ENCODE measurements at regions not wholly inside any gene's neighbourhood (a gene's known extent, or its start where the extent isn't known, plus 50 kb on each side); places are given as distances from the start of the nearest gene placed in this dataset.

- no peak for TF ChIP-seq ATF6 (CRISPR knock-in tag; IDR thresholded peaks at IDR 0.05)
Measured at GRCh38 chr16:55993088-55993487, 117.9 kb upstream of the CES5A start (continued).

- CTCF ChIA-PET: no interaction called here
- POLR2A ChIA-PET: no interaction called here
Measured at GRCh38 chr16:55992551-55992950, 117.4 kb upstream of the CES5A start.

GRCh38 chr16:55991843-55992242, 116.7 kb upstream of the CES5A start:
- H3K27me3 Mint-ChIP-seq (ENCODE audit: low read depth): no peaks in the 10 kb centered on the region
- CTCF ChIA-PET: no interaction called here

More at GRCh38 chr16:55992551-55992950, 117.4 kb upstream of the CES5A start:
- peaks cover 24% of the 10 kb centered on the region for H3K9me3 Mint-ChIP-seq
- ATAC-seq (no peak), DNase-seq (ENCODE audit: low spot score) (no peak)
- no peak overlapping the region for H3K4me3 Mint-ChIP-seq
- H3K4me1 Mint-ChIP-seq: no peaks in the 10 kb centered on the region
- no peak overlapping the region for H3K27ac Mint-ChIP-seq
- H3K36me3 Mint-ChIP-seq: peaks cover 8% of the 10 kb centered on the region
- no peaks in the 10 kb centered on the region for H3K27me3 Mint-ChIP-seq (ENCODE audit: low read depth)
- no peak for TF ChIP-seq OVOL2 (CRISPR knock-in tag; IDR thresholded peaks at IDR 0.05; ENCODE audit: borderline replicate concordance)

More at GRCh38 chr16:55991843-55992242, 116.7 kb upstream of the CES5A start:
- peaks cover 8% of the 10 kb centered on the region for H3K36me3 Mint-ChIP-seq
- H3K9me3 Mint-ChIP-seq: peaks cover 28% of the 10 kb centered on the region
- POLR2A ChIA-PET: no interaction called here
- ATAC-seq (no peak), DNase-seq (ENCODE audit: low spot score) (no peak)
- H3K4me3 Mint-ChIP-seq: no peak overlapping the region
- no peaks in the 10 kb centered on the region for H3K4me1 Mint-ChIP-seq
- no peak overlapping the region for H3K27ac Mint-ChIP-seq
- TF ChIP-seq E2F1 (CRISPR knock-in tag; IDR thresholded peaks at IDR 0.05): no peak
- TF ChIP-seq ZNF423 (CRISPR knock-in tag; IDR thresholded peaks at IDR 0.05): no peak
- TF ChIP-seq SOX15 (CRISPR knock-in tag; IDR thresholded peaks at IDR 0.05): no peak
- TF ChIP-seq NR3C1 (CRISPR knock-in tag; conservative IDR thresholded peaks at IDR 0.05; ENCODE audit: low read depth): no peak
- no peak for TF ChIP-seq SMAD3 (CRISPR knock-in tag; IDR thresholded peaks at IDR 0.05; ENCODE audit: borderline replicate concordance)
- no peak for TF ChIP-seq ATF3 (CRISPR knock-in tag; conservative IDR thresholded peaks at IDR 0.05)
- no peak for TF ChIP-seq MLX (CRISPR knock-in tag; IDR thresholded peaks at IDR 0.05)
- TF ChIP-seq KAT7 (CRISPR knock-in tag; IDR thresholded peaks at IDR 0.05; ENCODE audit: borderline replicate concordance): no peak
- no peak for TF ChIP-seq ZNF396 (CRISPR knock-in tag; IDR thresholded peaks at IDR 0.05; ENCODE audit: borderline replicate concordance)
- TF ChIP-seq AFF4 (CRISPR knock-in tag; IDR thresholded peaks at IDR 0.05; ENCODE audit: borderline replicate concordance): no peak
- TF ChIP-seq ZNF263 (CRISPR knock-in tag; IDR thresholded peaks at IDR 0.05; ENCODE audit: low read depth): no peak
- TF ChIP-seq ESRRA (CRISPR knock-in tag; IDR thresholded peaks at IDR 0.05; ENCODE audit: borderline replicate concordance): no peak
- TF ChIP-seq E2F5 (CRISPR knock-in tag; IDR thresholded peaks at IDR 0.05): no peak
- TF ChIP-seq NFE2L1 (CRISPR knock-in tag; IDR thresholded peaks at IDR 0.05): no peak
- TF ChIP-seq FOXK1 (CRISPR knock-in tag; IDR thresholded peaks at IDR 0.05): no peak
